GM12878 (cell line): ENCODE measurements at regions not wholly inside any gene's neighbourhood (a gene's known extent, or its start where the extent isn't known, plus 50 kb on each side); places are given as distances from the start of the nearest gene placed in this dataset.

Experiments used
- ATAC-seq: fragments of 200-7000 bp; cut with Tn5 transposase; 3 replicates; pipeline ENCODE4 v1.9.1; 2020; ENCODE audit warnings: mild to moderate bottlenecking, moderate library complexity
- BruUV-seq: library from RNA; stranded (reverse); fragments of 400-500 nt; replicated peaks from 2 replicates; lab custom pipeline; 2021; lab: Mats Ljungman, UMichigan
- CTCF ChIA-PET: fragments of 300-600 bp; sonication (Branson Sonifier 250); formaldehyde crosslinking; extraction: SDS; loops from one replicate; lab custom pipeline; 2021; ENCODE audit warnings: inconsistent platforms; lab: Yijun Ruan, JAX
- POLR2A ChIA-PET: fragments of 350-600 bp; formaldehyde crosslinking; extraction: SDS; loops from one replicate; lab custom pipeline; 2021; ENCODE audit warnings: inconsistent platforms; lab: Charles Lee
- RAD21 ChIA-PET: fragments of 300-600 bp; sonication (Branson Sonifier 250); formaldehyde crosslinking; loops from one replicate; lab custom pipeline; 2023; ENCODE audit warnings: antibody characterized with exemption; ENCODE audit not compliant: unreplicated experiment; lab: Charles Lee
- SMC1A ChIA-PET: fragments of 300-600 bp; sonication (Branson Sonifier 250); formaldehyde crosslinking; loops from one replicate; lab custom pipeline; 2023; ENCODE audit not compliant: unreplicated experiment, uncharacterized antibody; lab: Charles Lee
- DNase-seq: peaks from one replicate; pipeline ENCODE4 v3.0.0-alpha.2; 2011; ENCODE audit warnings: low read depth, low spot score
- FAIRE-seq: peaks from 3 replicates; lab custom pipeline; 2011; peaks lifted over from hg19 to GRCh38; lab: Jason Lieb, UNC
- H2AFZ ChIP-seq: 2 replicates; pipeline ENCODE4 v1.6.0; 2011; ENCODE audit warnings: low read depth, low read length, control low read depth; ENCODE audit not compliant: control insufficient read depth
- H3K27ac ChIP-seq: 2 replicates; pipeline ENCODE4 v1.5.1; 2011; ENCODE audit warnings: control low read depth; ENCODE audit not compliant: control insufficient read depth, insufficient read depth
- H3K27me3 ChIP-seq, 2 experiments: replicated peaks in 1 of 2; 2 replicates each; pipeline versions ENCODE4 v1.6.0 to v1.6.1; 2011; ENCODE audit warnings: low read length in 1 of 2; ENCODE audit not compliant: control insufficient read depth in 2 of 2, insufficient read depth in 2 of 2
- H3K36me3 ChIP-seq, 2 experiments: 2 replicates each; pipeline ENCODE4 v1.5.1; 2011; ENCODE audit warnings: low read length in 1 of 2; ENCODE audit not compliant: control insufficient read depth in 2 of 2, insufficient read depth in 2 of 2
- H3K4me1 ChIP-seq: 2 replicates; pipeline ENCODE4 v1.6.1; 2011; ENCODE audit warnings: mild to moderate bottlenecking, low read length, moderate library complexity, mixed read lengths; ENCODE audit not compliant: control insufficient read depth, insufficient read depth
- H3K4me2 ChIP-seq: 2 replicates; pipeline ENCODE4 v1.6.0; 2011; ENCODE audit warnings: control low read depth; ENCODE audit not compliant: control insufficient read depth, insufficient read depth
- H3K4me3 ChIP-seq: fragments of 200-600 bp; sonication (generic); 2 replicates; pipeline ENCODE4 v1.5.1; 2016
- H3K79me2 ChIP-seq: 2 replicates; pipeline ENCODE4 v1.6.0; 2011; ENCODE audit warnings: low read length; ENCODE audit not compliant: control insufficient read depth, insufficient read depth
- H3K9ac ChIP-seq: 2 replicates; pipeline ENCODE4 v1.8.0; 2011; ENCODE audit warnings: low read length, control low read depth, mixed read lengths; ENCODE audit not compliant: control insufficient read depth, insufficient read depth
- H3K9me3 ChIP-seq: replicated peaks from 3 replicates; pipeline ENCODE4 v1.5.1; 2011; ENCODE audit warnings: mild to moderate bottlenecking, low read length; ENCODE audit not compliant: control insufficient read depth, insufficient read depth
- H4K20me1 ChIP-seq: 2 replicates; pipeline ENCODE4 v1.6.0; 2011; ENCODE audit not compliant: control insufficient read depth, insufficient read depth
- CHD1 ChIP-seq: IDR thresholded peaks from 2 replicates; pipeline ENCODE4 v1.6.1; 2012; ENCODE audit warnings: low read depth, low read length, improper control_type of control experiment
- KDM1A ChIP-seq: fragments of 200-600 bp; sonication (generic); IDR thresholded peaks from 2 replicates; pipeline ENCODE4 v1.6.1; 2016; ENCODE audit warnings: borderline replicate concordance
- RCOR1 ChIP-seq: conservative IDR thresholded peaks from 2 replicates; pipeline ENCODE4 v1.6.1; 2012; ENCODE audit warnings: low read depth, low read length, improper control_type of control experiment
- RELB ChIP-seq: fragments of 450-650 bp; IDR thresholded peaks from 2 replicates; pipeline ENCODE4 v1.6.1; 2017; ENCODE audit warnings: low read depth, mild to moderate bottlenecking, moderate library complexity
- SREBF2 ChIP-seq: IDR thresholded peaks from 2 replicates; pipeline ENCODE4 v1.6.1; 2012; ENCODE audit warnings: mild to moderate bottlenecking, low read length
- SRF ChIP-seq, 2 experiments: IDR thresholded peaks; 2 replicates each; pipeline ENCODE4 v1.6.1; 2011; ENCODE audit warnings: low read depth in 2 of 2, low read length in 2 of 2, mild to moderate bottlenecking in 1 of 2, moderate library complexity in 1 of 2
- WRNIP1 ChIP-seq: IDR thresholded peaks from 2 replicates; pipeline ENCODE4 v1.6.1; 2011; ENCODE audit warnings: low read depth, low read length, improper control_type of control experiment, borderline replicate concordance
- YBX1 ChIP-seq: fragments of 450-650 bp; IDR thresholded peaks from 2 replicates; pipeline ENCODE4 v1.6.1; 2016; ENCODE audit warnings: antibody characterized with exemption
- ZBED1 ChIP-seq: IDR thresholded peaks from 2 replicates; pipeline ENCODE4 v1.6.1; 2016; ENCODE audit warnings: borderline replicate concordance
- ZBTB33 ChIP-seq: fragments of 450-650 bp; IDR thresholded peaks from 2 replicates; pipeline ENCODE4 v1.6.1; 2017; ENCODE audit warnings: mild to moderate bottlenecking
- ZBTB40 ChIP-seq: fragments of 450-650 bp; IDR thresholded peaks from 2 replicates; pipeline ENCODE4 v1.6.1; 2016; ENCODE audit warnings: mild to moderate bottlenecking, moderate library complexity, borderline replicate concordance
- WGBS: methylation state at CpG from one replicate; pipeline ENCODE4 v1.1.6; 2016; ENCODE audit warnings: low lambda C conversion rate; ENCODE audit not compliant: insufficient replicate concordance, insufficient coverage; ENCODE audit errors: missing lambda C conversion rate; 5-methylcytosine and 5-hydroxymethylcytosine counted together
- in situ Hi-C: fragments of 300-500 bp; cut with MboI; formaldehyde crosslinking; loops from 9 replicates; pipeline ENCODE4 v1.14.3; 2018; ENCODE audit warnings: mixed read lengths
- intact Hi-C: fragments of 100-400 bp; cut with micrococcal nuclease; formaldehyde crosslinking; loops from one replicate; pipeline ENCODE4 v1.14.2; 2022; ENCODE audit not compliant: unreplicated experiment
- TF ChIP-seq, protein P1 (sequence below): IDR thresholded peaks from 2 replicates; pipeline ENCODE4 v1.6.1; 2012; ENCODE audit warnings: low read depth, low read length, improper control_type of control experiment

DNA sequence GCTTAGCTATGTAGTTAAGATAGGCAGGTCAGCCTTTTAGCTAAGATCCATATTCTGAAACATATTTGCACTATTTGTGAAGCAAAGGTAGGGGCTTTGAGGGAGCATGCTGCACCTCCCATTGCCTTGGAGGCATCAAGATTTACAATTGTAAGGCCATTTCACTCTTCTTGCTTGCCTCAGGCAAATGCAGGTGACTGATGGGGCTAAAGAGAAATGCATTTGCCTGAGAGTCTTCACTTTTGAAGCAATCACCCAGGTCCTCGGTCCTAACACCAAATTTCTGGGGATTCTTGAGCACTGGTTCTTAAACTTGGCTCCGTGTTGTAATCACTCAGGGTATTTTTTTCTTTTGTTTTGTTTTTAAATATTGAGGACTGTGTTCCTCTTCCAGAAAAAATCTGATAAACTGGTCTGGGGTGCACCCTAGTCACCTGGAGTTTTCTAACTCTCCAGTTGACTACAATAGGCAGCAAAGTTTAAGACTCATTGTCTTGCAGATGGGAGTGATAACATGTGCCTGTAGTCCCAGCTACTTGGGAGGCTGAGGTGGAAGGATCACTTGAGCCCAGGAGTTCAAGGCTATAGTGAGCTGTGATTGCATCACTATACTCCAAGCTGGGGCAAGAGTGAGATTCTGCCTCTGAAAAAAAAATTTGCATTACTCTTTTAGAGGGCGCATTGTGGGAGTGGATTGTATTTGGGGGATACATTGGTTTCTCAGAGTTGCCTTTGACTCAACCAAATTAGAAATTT is 68.1 kb downstream of the EOMES start:
- Histone ChIP-seq H3K4me3 (no peak overlapping the region), H3K9ac (no peak overlapping the region), H3K9me3 (no peaks in the 10 kb centered on the region), H3K36me3 (no peaks in the 10 kb centered on the region), H4K20me1 (no peaks in the 10 kb centered on the region), H3K27me3 (no peaks in the 10 kb centered on the region), H3K4me2 (no peak overlapping the region), H3K79me2 (no peaks in the 10 kb centered on the region), H3K27ac (no peak overlapping the region), H2AFZ (no peak overlapping the region), H3K4me1 (no peaks in the 10 kb centered on the region)
- RAD21 ChIA-PET = no interaction called here
- CTCF ChIA-PET = interaction anchor here (0.9 to 2.1 kb wide), 3 partner anchors 9 to 674 kb away, joined by 3 to 8 read pairs (median 4); no protein-coding TSS in a partner anchor
- intact Hi-C loops = no loop called here
- 51% methylated on average over 3 of the region's 3 CpGs for WGBS
- SMC1A ChIA-PET = interaction anchor here (0.8 to 1.2 kb wide), 4 partner anchors 11 to 343 kb away, joined by 3 read pairs; no protein-coding TSS in a partner anchor
- FAIRE-seq (no peak), ATAC-seq (no peak), DNase-seq (no peak)
- in situ Hi-C loops = loop anchor here (25.0 kb wide), 1 partner anchor 517 kb away; no protein-coding TSS in a partner anchor
- TF ChIP-seq ZBTB40 (no peak), YBX1 (no peak), RELB (no peak), SREBF2 (no peak), RCOR1 (no peak), WRNIP1 (no peak), SRF (IDR thresholded peaks at IDR 0.05; ENCODE audit: low read depth in 2 of 2, low read length in 2 of 2) (no peak), ZBED1 (no peak), CHD1 (no peak), KDM1A (no peak), ZBTB33 (no peak)
- TF ChIP-seq, protein P1, sequence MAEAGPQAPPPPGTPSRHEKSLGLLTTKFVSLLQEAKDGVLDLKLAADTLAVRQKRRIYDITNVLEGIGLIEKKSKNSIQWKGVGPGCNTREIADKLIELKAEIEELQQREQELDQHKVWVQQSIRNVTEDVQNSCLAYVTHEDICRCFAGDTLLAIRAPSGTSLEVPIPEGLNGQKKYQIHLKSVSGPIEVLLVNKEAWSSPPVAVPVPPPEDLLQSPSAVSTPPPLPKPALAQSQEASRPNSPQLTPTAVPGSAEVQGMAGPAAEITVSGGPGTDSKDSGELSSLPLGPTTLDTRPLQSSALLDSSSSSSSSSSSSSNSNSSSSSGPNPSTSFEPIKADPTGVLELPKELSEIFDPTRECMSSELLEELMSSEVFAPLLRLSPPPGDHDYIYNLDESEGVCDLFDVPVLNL = no peak
- no TSS peak for BruUV-seq
- POLR2A ChIA-PET = interaction anchor here (0.6 kb wide), 2 partner anchors 13 to 154 kb away, joined by 4 to 5 read pairs; no protein-coding TSS in a partner anchor
